Neural cell (in vitro differentiated cells): ENCODE measurements at regions not wholly inside any gene's neighbourhood (a gene's known extent, or its start where the extent isn't known, plus 50 kb on each side); places are given as distances from the start of the nearest gene placed in this dataset.

Source experiments
- EP300 ChIP-seq: fragments of 450-650 bp; conservative IDR thresholded peaks from 2 replicates; pipeline ENCODE4 v1.6.1; 2014; ENCODE audit warnings: antibody characterized with exemption, mild to moderate bottlenecking, moderate library complexity; ENCODE audit not compliant: poor library complexity, severe bottlenecking
- EZH2 ChIP-seq: fragments of 200-600, 300-800 bp; shearing (Covaris generic), sonication (generic); IDR thresholded peaks from 2 replicates; pipeline ENCODE4 v1.6.1; 2014; ENCODE audit warnings: antibody characterized with exemption, low read length, borderline replicate concordance, mild to moderate bottlenecking; ENCODE audit not compliant: insufficient read depth, poor library complexity, severe bottlenecking
- POLR2AphosphoS5 ChIP-seq: IDR thresholded peaks from 2 replicates; pipeline ENCODE4 v1.6.1; 2012
- RAD21 ChIP-seq: fragments of 450-650 bp; conservative IDR thresholded peaks from 2 replicates; pipeline ENCODE4 v1.6.1; 2014; ENCODE audit warnings: antibody characterized with exemption, mild to moderate bottlenecking, moderate library complexity
- SMC3 ChIP-seq: fragments of 450-650 bp; conservative IDR thresholded peaks from 2 replicates; pipeline ENCODE4 v1.6.1; 2014; ENCODE audit warnings: antibody characterized with exemption, mild to moderate bottlenecking, moderate library complexity; ENCODE audit not compliant: poor library complexity
- TF ChIP-seq, protein P1 (sequence below): IDR thresholded peaks from 2 replicates; pipeline ENCODE4 v1.6.1; 2012; ENCODE audit warnings: borderline replicate concordance
- TF ChIP-seq, protein P2 (sequence below): fragments of 450-650 bp; IDR thresholded peaks from 2 replicates; pipeline ENCODE4 v1.5.1; 2014; ENCODE audit warnings: antibody characterized with exemption, mild to moderate bottlenecking, moderate library complexity; ENCODE audit not compliant: poor library complexity, severe bottlenecking

GRCh38 chr7:157475601-157476000 lies 138.8 kb downstream of the DNAJB6 start:
- TF ChIP-seq, protein P1, sequence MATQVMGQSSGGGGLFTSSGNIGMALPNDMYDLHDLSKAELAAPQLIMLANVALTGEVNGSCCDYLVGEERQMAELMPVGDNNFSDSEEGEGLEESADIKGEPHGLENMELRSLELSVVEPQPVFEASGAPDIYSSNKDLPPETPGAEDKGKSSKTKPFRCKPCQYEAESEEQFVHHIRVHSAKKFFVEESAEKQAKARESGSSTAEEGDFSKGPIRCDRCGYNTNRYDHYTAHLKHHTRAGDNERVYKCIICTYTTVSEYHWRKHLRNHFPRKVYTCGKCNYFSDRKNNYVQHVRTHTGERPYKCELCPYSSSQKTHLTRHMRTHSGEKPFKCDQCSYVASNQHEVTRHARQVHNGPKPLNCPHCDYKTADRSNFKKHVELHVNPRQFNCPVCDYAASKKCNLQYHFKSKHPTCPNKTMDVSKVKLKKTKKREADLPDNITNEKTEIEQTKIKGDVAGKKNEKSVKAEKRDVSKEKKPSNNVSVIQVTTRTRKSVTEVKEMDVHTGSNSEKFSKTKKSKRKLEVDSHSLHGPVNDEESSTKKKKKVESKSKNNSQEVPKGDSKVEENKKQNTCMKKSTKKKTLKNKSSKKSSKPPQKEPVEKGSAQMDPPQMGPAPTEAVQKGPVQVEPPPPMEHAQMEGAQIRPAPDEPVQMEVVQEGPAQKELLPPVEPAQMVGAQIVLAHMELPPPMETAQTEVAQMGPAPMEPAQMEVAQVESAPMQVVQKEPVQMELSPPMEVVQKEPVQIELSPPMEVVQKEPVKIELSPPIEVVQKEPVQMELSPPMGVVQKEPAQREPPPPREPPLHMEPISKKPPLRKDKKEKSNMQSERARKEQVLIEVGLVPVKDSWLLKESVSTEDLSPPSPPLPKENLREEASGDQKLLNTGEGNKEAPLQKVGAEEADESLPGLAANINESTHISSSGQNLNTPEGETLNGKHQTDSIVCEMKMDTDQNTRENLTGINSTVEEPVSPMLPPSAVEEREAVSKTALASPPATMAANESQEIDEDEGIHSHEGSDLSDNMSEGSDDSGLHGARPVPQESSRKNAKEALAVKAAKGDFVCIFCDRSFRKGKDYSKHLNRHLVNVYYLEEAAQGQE, result no peak
- TF ChIP-seq, protein P2, sequence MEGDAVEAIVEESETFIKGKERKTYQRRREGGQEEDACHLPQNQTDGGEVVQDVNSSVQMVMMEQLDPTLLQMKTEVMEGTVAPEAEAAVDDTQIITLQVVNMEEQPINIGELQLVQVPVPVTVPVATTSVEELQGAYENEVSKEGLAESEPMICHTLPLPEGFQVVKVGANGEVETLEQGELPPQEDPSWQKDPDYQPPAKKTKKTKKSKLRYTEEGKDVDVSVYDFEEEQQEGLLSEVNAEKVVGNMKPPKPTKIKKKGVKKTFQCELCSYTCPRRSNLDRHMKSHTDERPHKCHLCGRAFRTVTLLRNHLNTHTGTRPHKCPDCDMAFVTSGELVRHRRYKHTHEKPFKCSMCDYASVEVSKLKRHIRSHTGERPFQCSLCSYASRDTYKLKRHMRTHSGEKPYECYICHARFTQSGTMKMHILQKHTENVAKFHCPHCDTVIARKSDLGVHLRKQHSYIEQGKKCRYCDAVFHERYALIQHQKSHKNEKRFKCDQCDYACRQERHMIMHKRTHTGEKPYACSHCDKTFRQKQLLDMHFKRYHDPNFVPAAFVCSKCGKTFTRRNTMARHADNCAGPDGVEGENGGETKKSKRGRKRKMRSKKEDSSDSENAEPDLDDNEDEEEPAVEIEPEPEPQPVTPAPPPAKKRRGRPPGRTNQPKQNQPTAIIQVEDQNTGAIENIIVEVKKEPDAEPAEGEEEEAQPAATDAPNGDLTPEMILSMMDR, result no peak
- TF ChIP-seq POLR2AphosphoS5 (no peak), EZH2 (no peak), SMC3 (no peak), RAD21 (no peak), EP300 (no peak)
